NT2/D1 (cell line): ENCODE measurements at regions not wholly inside any gene's neighbourhood (a gene's known extent, or its start where the extent isn't known, plus 50 kb on each side); places are given as distances from the start of the nearest gene placed in this dataset.

Source experiments
- SUZ12 ChIP-seq: IDR thresholded peaks from 2 replicates; pipeline ENCODE4 v1.6.1; 2011; ENCODE audit not compliant: insufficient read length, insufficient read depth; ENCODE audit errors: extremely low read depth
- YY1 ChIP-seq: IDR thresholded peaks from 2 replicates; pipeline ENCODE4 v1.6.1; 2011; ENCODE audit not compliant: insufficient read length, insufficient read depth
- ZNF274 ChIP-seq: IDR thresholded peaks from 2 replicates; pipeline ENCODE4 v1.6.1; 2011; ENCODE audit warnings: mild to moderate bottlenecking, low read depth, low read length

- TF ChIP-seq SUZ12 (no peak), YY1 (no peak), ZNF274 (no peak)
These were observed 101.6 kb upstream of the LINGO1 start for GRCh38 chr15:77734306-77734705.
